Right cardiac atrium (tissue), 5 donors: ENCODE measurements at regions not wholly inside any gene's neighbourhood (a gene's known extent, or its start where the extent isn't known, plus 50 kb on each side); places are given as distances from the start of the nearest gene placed in this dataset.

Experiments
- ATAC-seq, 2 donors: fragments of 200-7000 bp; cut with Tn5 transposase; one replicate each; pipeline versions ENCODE4 v1.8.0 to v1.9.1; 2020; ENCODE audit warnings: moderate library complexity in 2 of 2, mild to moderate bottlenecking in 1 of 2
- DNase-seq, 3 donors: peaks; one replicate each; pipeline ENCODE4 v3.0.0-alpha.2; 2020
- H3K27ac ChIP-seq: one replicate; pipeline ENCODE4 v1.5.1; 2013; ENCODE audit warnings: mild to moderate bottlenecking, low read length, control low read depth, moderate library complexity
- H3K27me3 ChIP-seq: one replicate; pipeline ENCODE4 v1.6.1; 2013; ENCODE audit not compliant: control insufficient read depth, insufficient read depth
- H3K4me1 ChIP-seq: one replicate; pipeline ENCODE4 v1.6.1; 2013; ENCODE audit warnings: low read length; ENCODE audit not compliant: control insufficient read depth, insufficient read depth
- H3K4me3 ChIP-seq: one replicate; pipeline ENCODE4 v1.5.1; 2013; ENCODE audit warnings: low read length, control low read depth
- H3K9me3 ChIP-seq: one replicate; pipeline ENCODE4 v1.6.1; 2013; ENCODE audit warnings: low read length; ENCODE audit not compliant: control insufficient read depth
- WGBS: extraction: QIAGEN DNeasy Blood & Tissue Kit; methylation state at CpG from one replicate; pipeline ENCODE4 v1.1.7; 2013; 5-methylcytosine and 5-hydroxymethylcytosine counted together
- intact Hi-C, 4 donors: fragments of 100-400 bp; cut with DNase I; formaldehyde crosslinking; loops; one replicate each; pipeline versions ENCODE4 v1.11.0 to v1.14.0; 2022 to 2023
- donor health status: healthy with polysubstance abuse.
- donor health status: DM: no; HTN: yes; CAD: no.
- donor health status: DM: no; HTN: no; CAD: no.
- donor health status: DM: no; HTN: yes; CAD: no; lungs with severe emphysema.
- donor health status: DM: yes; HTN: yes; CAD: no.

- no peak for ATAC-seq
- intact Hi-C loops = loop anchor here in 2 of 4 donors (10.0 kb wide), 3 partner anchors 313 to 1273 kb away; partner anchors contain the start of gene ZNF462 (in 1 of the 2)
- Histone ChIP-seq H3K27me3 (no peaks in the 10 kb centered on the region), H3K9me3 (peaks cover under 1% of the 10 kb centered on the region), H3K27ac (no peak overlapping the region), H3K4me3 (no peak overlapping the region), H3K4me1 (peaks cover 14% of the 10 kb centered on the region)
- WGBS = 86% methylated on average over 3 of the region's 3 CpGs
- DNase-seq = no peak
Observed at GRCh38 chr9:107178293-107178692, 104.8 kb upstream of the RAD23B start.

DNA sequence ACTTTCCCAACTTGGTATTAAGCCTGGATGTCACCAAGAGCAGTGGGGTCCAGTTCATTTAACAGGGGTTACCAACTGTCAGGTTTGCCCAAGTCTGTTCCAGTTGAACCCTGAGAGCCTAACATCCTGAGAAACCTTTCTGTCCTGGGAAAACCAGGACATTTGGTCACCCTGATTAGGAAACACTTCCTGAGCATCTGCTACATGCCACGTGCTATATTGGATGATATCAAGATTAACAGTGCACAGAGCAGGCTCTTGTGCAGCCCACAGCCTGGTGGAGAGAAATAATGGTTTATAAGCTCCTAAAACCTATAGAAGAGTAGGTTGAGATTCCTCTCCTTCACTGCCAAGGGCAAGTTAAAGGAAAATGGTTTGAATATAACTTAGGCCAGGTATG lies 102.9 kb upstream of the RAD23B start:
- Histone ChIP-seq H3K9me3 (peaks cover 4% of the 10 kb centered on the region), H3K27ac (no peak overlapping the region), H3K27me3 (no peaks in the 10 kb centered on the region), H3K4me3 (no peak overlapping the region), H3K4me1 (peaks cover 12% of the 10 kb centered on the region)
- intact Hi-C loops = no loop called here
- no peak for DNase-seq
- ATAC-seq = no peak
- WGBS = 47% methylated on average over 1 of the region's 1 CpG

DNA sequence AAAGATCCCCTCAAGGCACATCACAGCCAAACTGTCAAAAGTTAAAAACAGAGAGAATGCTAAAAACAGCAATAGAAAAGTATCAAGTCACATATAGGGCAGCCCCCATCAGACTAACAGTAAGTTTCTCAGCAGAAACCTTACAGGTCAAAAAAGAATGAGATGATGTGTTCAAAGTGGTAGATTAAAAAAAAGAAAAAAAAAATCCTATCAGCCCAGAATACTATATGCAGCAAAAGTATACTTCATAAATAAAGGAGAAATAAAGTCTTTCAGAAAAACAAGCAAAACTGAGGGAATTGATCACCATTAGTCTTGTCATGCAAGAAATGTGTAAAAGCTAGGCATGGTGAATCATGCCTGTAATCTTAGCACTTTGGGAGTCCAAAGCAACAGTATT lies 99.9 kb upstream of the RAD23B start:
- DNase-seq (no peak), ATAC-seq (no peak)
- intact Hi-C loops = no loop called here
- Histone ChIP-seq H3K4me1 (no peaks in the 10 kb centered on the region), H3K27ac (no peak overlapping the region), H3K9me3 (peaks cover 4% of the 10 kb centered on the region), H3K4me3 (no peak overlapping the region), H3K27me3 (no peaks in the 10 kb centered on the region)

- ATAC-seq = no peak
- intact Hi-C loops = no loop called here
- H3K9me3 ChIP-seq = peaks cover 3% of the 10 kb centered on the region
- H3K27ac ChIP-seq = no peak overlapping the region
- DNase-seq = no peak
- 88% methylated on average over 1 of the region's 1 CpG for WGBS
- no peak overlapping the region for H3K4me3 ChIP-seq
- no peaks in the 10 kb centered on the region for H3K4me1 ChIP-seq
- H3K27me3 ChIP-seq = no peaks in the 10 kb centered on the region
Observed at GRCh38 chr9:107188376-107188775, 94.7 kb upstream of the RAD23B start.

DNA sequence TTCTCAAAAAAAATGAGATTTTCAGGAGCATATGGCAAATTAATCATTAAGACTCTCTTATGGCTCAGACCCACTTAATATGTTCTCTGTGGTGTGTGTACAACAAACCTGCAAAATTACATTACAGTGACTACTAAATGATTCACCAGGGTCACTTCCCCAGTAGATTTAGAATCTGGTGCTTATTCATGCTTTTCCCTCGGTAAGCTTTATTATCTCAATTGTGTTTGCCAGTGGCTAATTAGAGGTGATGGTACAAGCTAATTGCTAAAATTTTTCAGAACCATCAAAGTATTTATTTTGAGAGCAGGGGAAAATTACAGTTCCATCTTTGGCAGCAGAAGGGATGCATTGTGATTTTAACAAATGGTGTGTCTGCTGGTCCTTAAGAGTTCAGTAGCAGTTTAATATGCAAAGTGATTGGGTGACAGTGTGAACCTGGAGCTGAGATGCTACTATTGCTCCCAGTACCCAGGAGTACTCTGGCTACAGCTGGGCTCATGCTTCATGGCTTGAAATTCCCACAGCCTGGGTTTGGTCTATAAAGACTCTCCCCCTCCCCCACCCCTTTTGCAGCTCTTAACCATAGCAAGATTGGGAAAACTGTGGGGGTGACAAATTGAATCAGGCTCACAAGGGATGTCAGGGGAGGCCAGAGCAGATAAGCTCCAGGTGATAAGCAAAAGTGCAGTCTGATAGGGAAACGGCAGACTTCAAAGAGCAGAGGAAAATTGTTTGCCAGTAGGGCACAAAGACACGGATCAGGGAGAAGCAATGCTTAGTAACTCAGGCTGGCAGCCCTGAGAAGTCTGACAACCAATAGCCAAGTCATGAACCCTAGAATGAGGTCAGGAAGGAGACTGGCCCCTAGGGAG lies 92.8 kb upstream of the RAD23B start:
- H3K27me3 ChIP-seq = no peaks in the 10 kb centered on the region
- DNase-seq = no peak
- H3K4me3 ChIP-seq = no peak overlapping the region
- H3K9me3 ChIP-seq = no peaks in the 10 kb centered on the region
- intact Hi-C loops = no loop called here
- 25% methylated on average over 3 of the region's 3 CpGs for WGBS
- ATAC-seq = no peak
- H3K4me1 ChIP-seq = no peaks in the 10 kb centered on the region
- H3K27ac ChIP-seq = no peak overlapping the region

DNA sequence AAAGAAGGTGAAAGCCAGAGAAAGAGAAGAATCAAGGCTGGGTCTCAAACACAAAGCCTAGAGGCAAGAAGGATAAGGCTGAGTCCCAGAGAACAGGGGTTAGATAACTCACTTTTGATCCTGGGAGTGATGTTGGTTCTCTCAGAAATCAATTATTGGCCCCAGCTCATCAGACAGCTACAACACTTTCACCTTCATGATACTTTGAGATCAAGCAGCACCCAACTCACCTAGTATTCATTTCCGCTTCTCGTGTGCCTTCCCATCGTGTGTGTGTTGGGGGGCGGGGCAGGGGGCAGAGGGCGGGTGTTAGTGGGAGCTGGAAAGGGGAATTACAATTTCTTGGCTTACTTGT lies 92.2 kb upstream of the RAD23B start:
- 79% methylated on average over 5 of the region's 5 CpGs for WGBS
- DNase-seq (no peak), ATAC-seq (no peak)
- no peaks in the 10 kb centered on the region for H3K4me1 ChIP-seq
- H3K9me3 ChIP-seq = no peaks in the 10 kb centered on the region
- intact Hi-C loops = no loop called here
- no peak overlapping the region for H3K4me3 ChIP-seq
- H3K27ac ChIP-seq = no peak overlapping the region
- no peaks in the 10 kb centered on the region for H3K27me3 ChIP-seq

DNA sequence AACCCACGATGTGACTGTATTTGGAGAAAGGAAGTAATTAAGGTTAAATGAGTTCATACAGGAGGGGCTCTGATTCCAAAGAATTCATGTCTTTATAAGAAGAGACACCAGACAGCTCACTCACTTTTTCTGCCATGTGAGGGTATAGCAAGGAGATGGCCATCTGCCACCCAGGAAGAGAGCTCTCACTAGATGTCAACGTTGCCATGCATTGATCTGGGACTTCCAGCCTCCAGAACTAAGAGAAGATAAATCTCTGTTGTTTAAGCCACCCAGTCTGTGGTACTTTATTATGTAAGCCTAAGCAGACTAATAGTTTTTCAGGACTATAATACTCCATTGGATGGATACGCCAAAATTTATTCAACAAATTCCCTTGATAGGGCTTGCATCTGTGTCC lies 89.8 kb upstream of the RAD23B start:
- 62% methylated on average over 3 of the region's 3 CpGs for WGBS
- no peak overlapping the region for H3K4me3 ChIP-seq
- H3K27me3 ChIP-seq = no peaks in the 10 kb centered on the region
- intact Hi-C loops = no loop called here
- no peak overlapping the region for H3K27ac ChIP-seq
- H3K4me1 ChIP-seq = no peaks in the 10 kb centered on the region
- ATAC-seq (no peak), DNase-seq (no peak)
- H3K9me3 ChIP-seq = no peaks in the 10 kb centered on the region

- ATAC-seq (no peak), DNase-seq (no peak)
- intact Hi-C loops = no loop called here
- Histone ChIP-seq H3K4me1 (no peaks in the 10 kb centered on the region), H3K27me3 (no peaks in the 10 kb centered on the region), H3K4me3 (no peak overlapping the region), H3K27ac (no peak overlapping the region), H3K9me3 (no peaks in the 10 kb centered on the region)
- 83% methylated on average over 3 of the region's 3 CpGs for WGBS
Observed at GRCh38 chr9:107198718-107199117, 84.4 kb upstream of the RAD23B start.

- no peak for DNase-seq
- H3K4me3 ChIP-seq = no peak overlapping the region
- intact Hi-C loops = no loop called here
- H3K4me1 ChIP-seq = no peaks in the 10 kb centered on the region
- H3K27me3 ChIP-seq = no peaks in the 10 kb centered on the region
- ATAC-seq = no peak
- no peaks in the 10 kb centered on the region for H3K9me3 ChIP-seq
- WGBS = 58% methylated on average over 3 of the region's 3 CpGs
- H3K27ac ChIP-seq = no peak overlapping the region
Observed at GRCh38 chr9:107208121-107208520, 75.0 kb upstream of the RAD23B start.

GRCh38 chr9:107210775-107211174 lies 72.3 kb upstream of the RAD23B start:
- DNase-seq = no peak
- no peak overlapping the region for H3K27ac ChIP-seq
- H3K4me3 ChIP-seq = no peak overlapping the region
- no peaks in the 10 kb centered on the region for H3K27me3 ChIP-seq
- intact Hi-C loops = no loop called here
- H3K9me3 ChIP-seq = no peaks in the 10 kb centered on the region
- 93% methylated on average over 6 of the region's 6 CpGs for WGBS
- no peak for ATAC-seq
- no peaks in the 10 kb centered on the region for H3K4me1 ChIP-seq

- Histone ChIP-seq H3K4me3 (no peak overlapping the region), H3K9me3 (no peaks in the 10 kb centered on the region), H3K27ac (no peak overlapping the region), H3K4me1 (no peaks in the 10 kb centered on the region), H3K27me3 (no peaks in the 10 kb centered on the region)
- intact Hi-C loops = no loop called here
- ATAC-seq (no peak), DNase-seq (no peak)
- WGBS = 69% methylated on average over 9 of the region's 9 CpGs
Observed at GRCh38 chr9:107211284-107211923, 71.7 kb upstream of the RAD23B start.
